AG04450 (cell line): ENCODE measurements at regions not wholly inside any gene's neighbourhood (a gene's known extent, or its start where the extent isn't known, plus 50 kb on each side); places are given as distances from the start of the nearest gene placed in this dataset.

Source experiments
- CTCF ChIA-PET: fragments of 300-600, 350-600 bp; formaldehyde crosslinking; extraction: SDS; loops from one replicate; lab custom pipeline; 2022; ENCODE audit warnings: antibody characterized with exemption, inconsistent platforms; lab: Charles Lee
- POLR2A ChIA-PET: fragments of 350-600 bp; formaldehyde crosslinking; extraction: SDS; loops from one replicate; lab custom pipeline; 2021; ENCODE audit warnings: antibody characterized with exemption, inconsistent platforms; lab: Yijun Ruan, JAX
- DNase-seq: peaks from one replicate; pipeline ENCODE4 v3.0.0-alpha.2; 2011; ENCODE audit warnings: low read depth, low spot score
- H3K27ac ChIP-seq: one replicate; pipeline ENCODE4 v1.5.1; 2012; ENCODE audit warnings: low read depth, low read length, control low read depth
- H3K27me3 ChIP-seq: one replicate; pipeline ENCODE4 v1.6.0; 2012; ENCODE audit warnings: low read length; ENCODE audit not compliant: control insufficient read depth, insufficient read depth
- H3K4me3 ChIP-seq: 2 replicates; pipeline ENCODE4 v1.5.1; 2011; ENCODE audit warnings: mild to moderate bottlenecking, low read depth, low read length, control low read depth
- H3K9me3 ChIP-seq: 2 replicates; pipeline ENCODE4 v1.5.1; 2012; ENCODE audit warnings: low read length; ENCODE audit not compliant: control insufficient read depth, insufficient read depth
- CTCF ChIP-seq: IDR thresholded peaks from 2 replicates; pipeline ENCODE4 v1.5.1; 2011; ENCODE audit warnings: low read depth, low read length, control low read depth, inconsistent platforms

- no peaks in the 10 kb centered on the region for H3K9me3 ChIP-seq
- no peak for DNase-seq
- H3K4me3 ChIP-seq, result no peak overlapping the region
- no peak overlapping the region for H3K27ac ChIP-seq
- H3K27me3 ChIP-seq, result no peaks in the 10 kb centered on the region
- ChIA-PET CTCF (no interaction called here), POLR2A (no interaction called here)
- no peak for TF ChIP-seq CTCF
Measured at GRCh38 chr1:106680776-106681344, 375.6 kb upstream of the PRMT6 start.

GRCh38 chr1:106681939-106682522 lies 374.4 kb upstream of the PRMT6 start:
- TF ChIP-seq CTCF, result no peak
- H3K27ac ChIP-seq, result no peak overlapping the region
- H3K4me3 ChIP-seq, result no peak overlapping the region
- DNase-seq, result no peak
- H3K9me3 ChIP-seq, result no peaks in the 10 kb centered on the region
- ChIA-PET POLR2A (no interaction called here), CTCF (no interaction called here)
- H3K27me3 ChIP-seq, result no peaks in the 10 kb centered on the region

DNA sequence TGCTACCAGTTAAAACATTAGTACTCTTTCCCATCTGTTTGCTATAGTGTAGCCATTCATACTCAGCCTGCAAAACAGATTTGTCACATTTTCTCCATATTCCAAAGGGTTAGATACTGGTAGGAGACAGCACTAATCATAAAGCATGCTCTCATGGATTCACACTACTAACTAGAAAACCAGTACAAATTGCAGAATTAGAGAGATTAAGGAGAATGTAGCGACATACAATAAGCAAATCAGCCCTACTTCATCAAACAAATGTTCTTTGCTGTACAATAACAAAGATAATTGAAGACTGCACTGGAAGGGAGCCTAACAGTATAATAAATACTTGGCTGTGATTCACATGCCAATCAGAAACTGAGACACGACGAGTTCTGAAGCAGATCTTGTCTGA lies 368.0 kb upstream of the PRMT6 start:
- Histone ChIP-seq H3K4me3 (no peak overlapping the region), H3K27ac (no peak overlapping the region), H3K27me3 (no peaks in the 10 kb centered on the region), H3K9me3 (no peaks in the 10 kb centered on the region)
- ChIA-PET POLR2A (no interaction called here), CTCF (no interaction called here)
- DNase-seq, result no peak
- TF ChIP-seq CTCF, result no peak

GRCh38 chr1:106698660-106699059 lies 357.8 kb upstream of the PRMT6 start:
- TF ChIP-seq CTCF, result no peak
- Histone ChIP-seq H3K27ac (no peak overlapping the region), H3K27me3 (no peaks in the 10 kb centered on the region), H3K9me3 (no peaks in the 10 kb centered on the region), H3K4me3 (no peak overlapping the region)
- no peak for DNase-seq
- CTCF ChIA-PET, result no interaction called here
- POLR2A ChIA-PET, result no interaction called here

GRCh38 chr1:106699433-106699832 lies 357.0 kb upstream of the PRMT6 start:
- no peak for DNase-seq
- Histone ChIP-seq H3K27ac (no peak overlapping the region), H3K4me3 (no peak overlapping the region)

More at GRCh38 chr1:106699433-106699832, 357.0 kb upstream of the PRMT6 start:
- TF ChIP-seq CTCF, result no peak
- H3K27me3 ChIP-seq, result no peaks in the 10 kb centered on the region
- H3K9me3 ChIP-seq, result no peaks in the 10 kb centered on the region
- CTCF ChIA-PET, result no interaction called here
- POLR2A ChIA-PET, result no interaction called here
